AG04449 (cell line): ENCODE measurements at regions not wholly inside any gene's neighbourhood (a gene's known extent, or its start where the extent isn't known, plus 50 kb on each side); places are given as distances from the start of the nearest gene placed in this dataset.

Source experiments
- CTCF ChIA-PET: fragments of 350-600 bp; formaldehyde crosslinking; extraction: SDS; loops from one replicate; lab custom pipeline; 2021; ENCODE audit warnings: antibody characterized with exemption; lab: Yijun Ruan, JAX
- POLR2A ChIA-PET: fragments of 400-600, 350-600 bp; formaldehyde crosslinking; extraction: SDS; loops from one replicate; lab custom pipeline; 2020; ENCODE audit warnings: antibody characterized with exemption, inconsistent platforms; lab: Yijun Ruan, JAX
- DNase-seq: peaks from one replicate; pipeline ENCODE4 v3.0.0-alpha.2; 2010; ENCODE audit warnings: low read depth, low spot score
- H3K4me3 ChIP-seq: 2 replicates; pipeline ENCODE4 v1.5.1; 2011; ENCODE audit warnings: low read depth, mild to moderate bottlenecking, control low read depth, low read length
- TF ChIP-seq, protein P1 (sequence below): IDR thresholded peaks from one replicate; pipeline ENCODE4 v1.5.1; 2011; ENCODE audit warnings: mild to moderate bottlenecking, moderate library complexity, low read length, control low read depth, inconsistent platforms; ENCODE audit not compliant: insufficient read depth; ENCODE audit errors: missing control alignments

DNA sequence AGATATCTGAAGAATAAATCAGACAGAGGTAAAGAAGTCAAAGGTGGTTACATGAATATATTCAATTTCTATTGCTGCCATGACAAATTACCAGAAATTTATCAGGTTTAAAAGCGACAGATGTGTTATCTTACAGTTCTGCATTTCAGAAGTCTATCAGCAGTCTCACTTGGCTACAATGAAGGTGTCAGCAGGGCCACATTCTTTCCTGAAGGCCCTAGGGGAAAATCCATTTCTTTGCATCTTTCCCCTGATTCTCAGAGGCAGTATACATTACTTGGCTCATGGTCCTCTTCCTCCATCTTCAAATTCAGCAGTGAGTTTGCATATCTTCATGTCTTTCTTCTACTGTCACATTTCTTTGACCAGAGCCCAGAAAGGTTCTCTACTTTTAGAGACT, 145.8 kb upstream of the GULP1 start:
- TF ChIP-seq, protein P1, sequence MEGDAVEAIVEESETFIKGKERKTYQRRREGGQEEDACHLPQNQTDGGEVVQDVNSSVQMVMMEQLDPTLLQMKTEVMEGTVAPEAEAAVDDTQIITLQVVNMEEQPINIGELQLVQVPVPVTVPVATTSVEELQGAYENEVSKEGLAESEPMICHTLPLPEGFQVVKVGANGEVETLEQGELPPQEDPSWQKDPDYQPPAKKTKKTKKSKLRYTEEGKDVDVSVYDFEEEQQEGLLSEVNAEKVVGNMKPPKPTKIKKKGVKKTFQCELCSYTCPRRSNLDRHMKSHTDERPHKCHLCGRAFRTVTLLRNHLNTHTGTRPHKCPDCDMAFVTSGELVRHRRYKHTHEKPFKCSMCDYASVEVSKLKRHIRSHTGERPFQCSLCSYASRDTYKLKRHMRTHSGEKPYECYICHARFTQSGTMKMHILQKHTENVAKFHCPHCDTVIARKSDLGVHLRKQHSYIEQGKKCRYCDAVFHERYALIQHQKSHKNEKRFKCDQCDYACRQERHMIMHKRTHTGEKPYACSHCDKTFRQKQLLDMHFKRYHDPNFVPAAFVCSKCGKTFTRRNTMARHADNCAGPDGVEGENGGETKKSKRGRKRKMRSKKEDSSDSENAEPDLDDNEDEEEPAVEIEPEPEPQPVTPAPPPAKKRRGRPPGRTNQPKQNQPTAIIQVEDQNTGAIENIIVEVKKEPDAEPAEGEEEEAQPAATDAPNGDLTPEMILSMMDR: no peak
- ChIA-PET POLR2A (no interaction called here), CTCF (no interaction called here)
- no peak overlapping the region for H3K4me3 ChIP-seq
- DNase-seq: no peak

DNA sequence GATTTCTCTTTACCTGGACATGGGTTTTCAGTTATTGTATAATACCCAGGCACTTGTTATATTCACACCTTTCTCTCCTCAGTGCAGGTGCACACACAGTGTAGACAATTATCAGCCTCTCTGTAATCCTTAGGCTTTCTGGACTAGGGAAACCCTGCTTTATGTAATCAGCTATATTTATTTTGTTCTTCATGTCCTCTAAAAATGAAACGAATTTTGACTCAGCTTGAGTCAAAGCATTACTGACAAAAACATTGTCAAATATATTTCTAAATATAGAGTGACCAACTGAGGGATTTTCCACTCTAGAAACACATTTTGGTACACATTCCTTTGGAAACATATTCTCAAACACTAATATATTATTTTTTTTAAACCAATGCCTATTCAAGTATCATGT, 144.8 kb upstream of the GULP1 start:
- DNase-seq: no peak
- TF ChIP-seq, protein P1: no peak
- CTCF ChIA-PET: no interaction called here
- H3K4me3 ChIP-seq: no peak overlapping the region
- POLR2A ChIA-PET: no interaction called here

DNA sequence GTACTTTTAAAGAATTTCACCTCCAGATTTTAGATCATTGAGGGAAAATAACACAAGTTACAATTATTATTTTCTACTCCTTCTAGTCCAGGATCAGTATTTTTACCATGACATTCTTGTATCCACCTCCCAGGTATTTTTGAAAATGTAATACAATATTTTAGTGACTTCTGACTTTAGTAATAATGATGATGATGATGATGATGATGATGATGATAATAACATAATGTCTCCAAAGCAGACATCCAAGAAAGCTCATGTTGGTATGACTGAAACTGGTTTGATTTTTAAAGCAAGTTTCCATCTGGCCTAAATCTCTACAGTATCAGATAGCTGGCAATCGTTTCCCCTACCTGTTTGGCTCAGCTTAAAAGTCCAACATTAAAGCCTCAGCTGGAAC, 140.0 kb upstream of the GULP1 start:
- DNase-seq: no peak
- ChIA-PET POLR2A (no interaction called here), CTCF (interaction anchor here (0.7 kb wide), 1 partner anchor 140 kb away, joined by 3 read pairs; the partner anchor contains the start of gene GULP1)
- no peak overlapping the region for H3K4me3 ChIP-seq
- TF ChIP-seq, protein P1: no peak

DNA sequence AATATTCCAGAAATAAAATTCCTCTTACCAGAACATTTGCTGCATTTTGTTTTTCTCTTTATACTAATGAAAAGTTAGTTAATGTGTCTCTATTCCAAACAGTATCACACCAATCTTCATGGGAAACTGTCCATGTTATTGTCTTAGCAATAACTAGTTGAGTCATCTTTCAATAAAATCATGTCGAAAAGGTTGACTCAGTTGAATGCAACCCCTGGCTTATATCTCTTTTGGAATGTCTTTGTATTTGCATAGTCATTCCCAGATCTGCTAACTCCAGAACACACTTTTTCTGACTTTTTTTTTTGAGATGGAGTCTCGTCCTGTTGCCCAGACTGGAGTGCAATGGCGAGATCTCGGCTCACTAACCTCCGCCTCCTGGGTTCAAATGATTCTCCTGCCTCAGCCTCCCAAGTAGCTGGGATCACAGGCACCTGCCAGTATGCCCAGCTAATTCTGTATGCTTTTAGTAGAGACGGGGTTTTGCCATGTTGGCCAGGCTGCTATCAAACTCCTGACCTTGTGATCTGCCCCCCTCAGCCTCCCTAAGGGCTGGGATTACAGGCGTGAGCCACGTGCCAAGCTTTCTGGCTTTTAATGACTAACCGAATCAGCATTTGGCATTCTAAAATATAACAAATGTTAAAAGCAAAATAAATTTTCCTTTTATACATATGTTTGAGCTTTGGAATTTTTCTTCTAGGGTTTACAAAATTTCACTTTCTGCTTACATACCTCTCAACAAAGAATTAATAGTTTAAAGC, 133.2 kb upstream of the GULP1 start:
- no peak for DNase-seq
- ChIA-PET POLR2A (no interaction called here), CTCF (interaction anchor here (0.8 to 1.2 kb wide), 3 partner anchors 16 to 211 kb away, joined by 3 to 4 read pairs (median 3); partner anchors contain the start of gene GULP1)
- TF ChIP-seq, protein P1: no peak
- no peak overlapping the region for H3K4me3 ChIP-seq

DNA sequence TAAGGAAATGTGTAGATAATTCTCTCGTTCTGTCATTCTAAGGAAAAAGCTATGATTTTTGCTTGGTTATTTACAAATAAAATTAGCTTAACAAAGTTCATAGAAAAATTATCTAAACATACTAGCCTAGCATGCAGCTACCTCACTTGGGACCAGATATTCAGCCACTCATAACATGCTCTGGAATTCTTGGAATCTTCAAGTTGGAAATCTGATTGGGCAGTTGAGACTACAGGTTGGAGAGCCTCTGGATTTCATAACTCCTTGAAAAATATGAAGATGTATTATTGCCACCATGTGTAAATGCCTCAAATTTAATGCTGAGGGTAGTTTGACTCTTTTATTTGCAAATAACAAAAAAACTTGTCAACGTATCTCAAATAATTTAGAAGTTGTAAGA, 132.2 kb upstream of the GULP1 start:
- TF ChIP-seq, protein P1: no peak
- H3K4me3 ChIP-seq: no peak overlapping the region
- no peak for DNase-seq
- CTCF ChIA-PET: interaction anchor here (0.8 to 1.2 kb wide), 2 partner anchors 15 to 132 kb away, joined by 3 read pairs; partner anchors contain the start of gene GULP1
- POLR2A ChIA-PET: no interaction called here

DNA sequence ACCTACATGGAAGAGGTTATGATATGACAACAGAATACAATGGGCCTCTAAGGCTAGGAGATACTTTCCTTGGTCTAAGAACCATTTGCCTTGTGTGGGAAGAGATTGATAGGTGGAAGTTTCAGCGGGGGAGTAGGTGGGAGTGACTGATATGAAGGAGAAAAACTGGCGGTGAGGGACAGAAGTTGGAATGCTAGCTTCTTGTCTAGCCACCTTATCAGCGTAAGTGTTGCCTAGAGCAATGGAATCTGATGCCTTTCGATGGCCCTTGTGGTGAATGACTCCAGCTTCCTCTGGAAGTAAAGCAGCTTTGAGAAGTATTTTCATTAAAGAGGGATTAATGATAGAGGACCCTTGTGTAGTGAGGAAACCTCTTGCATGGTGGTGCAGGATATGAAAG, 121.3 kb upstream of the GULP1 start:
- no peak for DNase-seq
- TF ChIP-seq, protein P1: no peak
- ChIA-PET CTCF (no interaction called here), POLR2A (no interaction called here)
- H3K4me3 ChIP-seq: no peak overlapping the region
